GM19452 (cell line): ENCODE measurements at regions not wholly inside any gene's neighbourhood (a gene's known extent, or its start where the extent isn't known, plus 50 kb on each side); places are given as distances from the start of the nearest gene placed in this dataset.

Source experiments
- ATAC-seq: cut with Tn5 transposase; IDR thresholded peaks from one replicate; pipeline ENCODE4 v1.9.1; 2021; ENCODE audit not compliant: unreplicated experiment

DNA sequence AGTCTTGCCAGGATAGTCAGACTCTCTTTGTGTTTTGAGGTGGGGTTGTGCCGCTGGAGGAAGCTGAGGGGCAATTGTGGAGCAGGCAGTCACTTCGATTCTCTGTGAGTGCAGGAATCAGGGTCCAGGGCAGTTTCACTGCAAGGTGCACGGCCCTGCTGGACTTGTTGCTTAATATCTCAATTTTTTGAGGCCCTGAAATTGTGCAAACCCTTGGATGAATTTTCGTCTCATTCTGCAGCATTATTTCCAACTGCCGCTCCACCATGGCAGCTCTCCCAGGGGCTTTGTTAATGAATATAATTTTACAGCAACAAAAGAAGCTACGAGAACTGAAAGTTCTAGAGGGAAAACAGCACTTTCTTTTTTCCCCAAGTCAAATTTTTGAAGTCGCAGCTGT lies 531.9 kb downstream of the QKI start:
- ATAC-seq, result no peak

DNA sequence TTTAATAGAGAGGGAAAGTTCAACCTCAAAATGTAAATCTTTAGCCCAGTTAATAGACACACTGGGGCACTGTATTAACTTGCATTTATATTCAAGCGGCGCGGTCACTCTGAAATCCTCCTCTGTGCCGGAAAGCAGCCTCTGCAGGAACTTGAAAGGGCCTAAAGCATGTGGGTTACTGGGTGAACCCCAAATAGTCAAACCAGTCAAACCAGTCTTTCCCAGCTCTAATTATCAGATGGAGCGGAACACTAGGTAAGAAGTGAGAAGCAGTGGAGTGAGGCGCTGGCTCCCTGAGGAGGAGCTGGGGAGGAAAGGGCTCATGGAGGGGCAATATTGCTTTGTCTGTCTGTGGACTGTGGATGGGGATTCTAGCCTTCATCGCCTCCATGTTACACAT lies 531.3 kb downstream of the QKI start:
- no peak for ATAC-seq

DNA sequence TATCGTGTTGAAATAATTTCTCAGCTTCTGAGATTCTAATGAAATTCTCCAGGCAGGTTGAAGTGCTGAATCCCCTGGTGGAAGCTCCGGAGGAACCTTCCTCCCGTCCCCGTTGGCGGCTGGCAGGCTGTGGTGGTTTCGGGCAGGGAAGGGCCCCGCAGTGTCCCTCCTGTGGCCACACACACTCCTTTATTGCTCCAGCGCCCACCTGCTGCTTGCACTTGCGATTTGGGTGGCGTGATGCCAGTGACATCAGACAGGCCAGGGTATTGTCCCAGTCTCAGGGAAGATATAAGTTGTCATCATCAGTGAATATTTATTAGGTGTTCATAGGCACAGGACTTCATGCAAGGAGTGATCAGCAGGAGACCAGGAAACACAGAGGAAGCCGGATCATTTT lies 530.4 kb downstream of the QKI start:
- no peak for ATAC-seq

DNA sequence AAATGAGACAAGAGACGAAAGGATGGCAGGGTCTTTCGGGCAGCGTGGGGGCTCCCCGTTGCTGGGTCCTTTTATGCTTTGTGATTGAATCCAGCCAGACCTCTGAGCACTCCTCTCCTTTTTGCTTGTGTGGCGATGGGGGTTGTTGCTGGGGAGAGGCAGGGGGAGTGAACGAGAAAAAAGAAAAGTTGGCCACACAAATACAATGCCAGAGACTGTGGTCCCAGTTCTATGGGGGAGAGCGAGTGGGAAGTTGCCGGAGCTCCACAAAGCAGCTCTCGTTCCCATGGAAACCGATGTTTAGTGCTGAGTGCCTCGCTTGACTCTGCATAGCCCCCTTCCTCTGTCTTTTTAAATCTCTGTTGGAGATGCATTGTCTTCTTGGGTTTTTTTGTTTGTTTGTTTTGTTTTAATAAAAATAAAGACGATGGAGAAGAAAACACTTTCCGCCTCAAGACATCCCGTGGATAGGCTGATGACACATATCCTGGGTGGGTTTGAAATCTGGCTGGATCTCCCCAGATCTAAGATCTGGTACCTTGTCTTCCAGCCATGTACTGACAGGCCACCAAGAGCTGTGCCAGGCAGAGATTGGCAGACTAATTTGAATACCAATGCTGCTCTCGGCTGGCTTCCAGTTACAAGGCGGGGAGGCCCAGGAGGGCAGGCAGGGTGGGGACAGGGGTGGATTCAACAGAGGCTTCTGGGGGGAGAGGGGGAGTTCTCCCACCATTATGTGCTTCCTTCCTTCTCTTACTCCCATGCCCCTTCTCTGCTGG lies 529.3 kb downstream of the QKI start:
- ATAC-seq, result no peak

DNA sequence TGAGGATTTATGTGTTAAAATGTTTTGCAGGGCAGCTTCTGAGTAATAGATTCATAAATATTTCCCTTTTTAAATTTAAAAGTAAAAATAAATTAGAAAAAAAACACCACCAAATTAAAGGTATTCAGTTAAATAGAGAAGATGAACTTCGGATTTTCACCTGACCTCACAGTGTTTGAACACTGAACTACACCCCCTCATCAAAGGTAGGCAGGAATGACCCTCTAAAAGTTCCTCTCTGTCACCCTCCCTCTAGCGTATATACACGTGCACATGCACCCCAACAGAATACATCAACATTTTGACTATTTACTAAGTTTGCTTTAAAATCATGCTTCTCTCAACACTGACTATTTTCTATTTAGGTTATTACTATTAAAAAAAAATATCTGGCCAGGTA lies 528.3 kb downstream of the QKI start:
- ATAC-seq, result no peak

DNA sequence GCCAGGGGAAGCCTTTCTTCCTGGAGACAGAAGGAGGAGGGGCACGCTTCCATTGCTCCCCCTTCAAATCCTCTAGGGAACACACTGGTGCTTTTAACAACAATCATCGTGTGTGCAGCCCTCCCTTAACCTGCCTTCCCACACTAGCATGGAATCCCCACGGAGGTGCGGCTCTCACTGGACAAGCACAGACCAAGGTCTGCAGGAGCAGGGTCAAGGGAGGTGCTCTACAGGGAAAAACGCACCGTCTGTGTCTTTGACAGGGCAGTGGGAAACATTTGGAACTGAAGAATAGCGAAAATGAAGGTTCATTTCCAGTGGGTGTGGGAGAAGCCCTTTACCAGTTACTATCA lies 527.1 kb downstream of the QKI start:
- ATAC-seq, result no peak

DNA sequence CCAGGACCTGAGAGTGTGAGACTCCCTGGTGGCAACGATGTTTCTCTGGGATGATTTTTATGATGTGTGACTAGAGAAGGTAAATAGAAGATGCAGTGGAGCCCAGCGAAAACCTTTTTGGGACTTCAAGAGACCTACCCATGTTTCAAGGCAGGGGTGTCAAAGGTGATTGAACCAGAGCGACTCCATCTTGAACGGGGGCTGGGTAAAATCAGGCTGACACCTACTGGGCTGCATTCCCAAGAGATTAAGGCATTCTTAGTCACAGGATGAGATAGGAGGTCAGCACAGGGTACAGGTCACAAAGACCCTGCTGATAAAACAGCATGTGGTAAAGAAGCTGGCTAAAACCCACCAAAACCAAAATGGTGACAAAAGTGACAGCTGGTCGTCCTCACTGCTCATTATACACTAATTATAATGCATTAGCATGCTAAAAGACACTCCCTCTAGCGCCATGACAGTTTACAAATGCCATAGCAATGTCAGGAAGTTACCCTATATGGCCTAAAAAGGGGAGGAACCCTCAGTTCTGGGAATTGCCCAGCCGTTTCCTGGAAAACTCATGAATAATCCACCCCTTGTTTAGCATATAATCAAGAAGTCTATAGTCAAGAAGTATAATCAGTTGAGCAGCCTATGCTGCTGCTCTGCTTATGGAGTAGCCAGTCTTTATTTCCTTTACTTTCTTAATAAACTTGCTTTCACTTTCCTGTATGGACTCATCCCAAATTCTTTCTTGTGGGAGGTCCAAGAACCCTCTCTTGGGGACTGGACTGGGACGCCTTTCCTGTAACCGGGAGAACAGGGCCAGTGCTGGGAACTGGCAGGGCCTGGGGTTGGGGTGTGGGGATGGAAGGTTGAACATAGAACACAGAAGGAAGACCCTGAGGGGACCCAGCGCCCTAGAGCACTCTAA lies 526.4 kb downstream of the QKI start:
- ATAC-seq, result no peak

DNA sequence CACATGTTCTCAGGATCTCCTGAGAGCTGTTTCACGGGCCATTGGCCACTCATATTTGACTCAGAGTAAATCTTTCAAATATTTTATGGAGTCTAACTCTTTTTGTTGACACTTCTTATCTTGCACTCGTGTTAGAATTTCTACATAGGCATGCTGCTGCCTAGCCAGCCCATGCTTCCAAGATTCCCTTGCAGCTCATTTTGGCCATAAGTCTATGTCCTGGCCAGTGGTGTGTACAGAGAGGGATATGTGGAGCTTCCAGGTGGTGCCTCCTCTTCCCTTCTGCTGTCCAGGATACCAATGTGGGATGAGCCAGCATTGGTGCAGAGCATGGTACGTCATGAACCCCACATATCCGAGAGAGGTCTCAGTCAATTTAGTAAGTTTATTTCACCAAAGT lies 522.6 kb downstream of the QKI start:
- no peak for ATAC-seq

DNA sequence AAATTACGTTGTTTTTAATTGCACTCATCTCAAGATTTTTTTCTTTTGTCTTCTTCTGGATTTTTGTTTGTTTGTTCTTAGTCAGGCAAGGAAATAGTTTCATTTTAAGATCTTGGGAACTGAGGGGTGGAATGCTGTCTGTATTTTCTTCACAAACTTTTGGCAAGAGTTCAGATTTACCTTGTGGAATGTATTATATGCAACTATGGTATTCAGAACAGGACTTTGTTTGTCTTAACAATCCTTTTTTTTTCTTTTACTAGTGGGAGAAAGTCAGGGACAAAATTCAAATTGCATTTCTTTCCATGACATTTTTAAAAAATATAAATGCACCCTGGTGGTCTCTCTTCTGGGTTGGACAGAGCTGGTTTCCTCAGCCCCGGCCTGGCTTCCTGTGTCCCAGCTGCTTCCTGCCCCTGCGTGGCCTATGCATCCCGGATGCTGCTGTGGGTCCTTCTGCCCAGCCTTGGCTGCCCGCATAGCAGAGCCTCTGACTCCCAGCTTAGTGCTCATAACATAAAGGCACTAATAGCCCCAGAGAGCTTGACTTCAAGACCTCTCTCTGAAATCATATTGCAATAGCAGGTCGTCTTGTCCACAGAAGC lies 520.7 kb downstream of the QKI start:
- ATAC-seq, result no peak

DNA sequence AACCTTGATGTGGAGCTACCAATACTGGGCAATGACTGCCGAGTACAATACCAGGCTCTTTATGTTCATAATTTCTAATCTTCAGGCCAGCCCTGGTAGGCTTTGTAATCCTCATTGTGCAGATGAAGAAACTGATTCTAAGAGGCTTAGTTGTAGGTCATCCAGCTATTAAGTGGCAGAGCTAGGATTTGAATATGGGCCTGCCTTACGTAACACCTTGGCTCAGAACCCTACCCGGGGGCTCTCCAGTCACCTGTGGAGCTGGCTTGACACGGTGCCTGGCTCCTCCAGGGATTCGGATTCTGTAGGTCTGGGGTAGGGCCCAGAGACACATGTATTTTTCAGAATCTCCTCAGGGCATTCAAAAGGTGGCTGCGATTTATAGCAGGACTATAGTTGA lies 515.5 kb downstream of the QKI start:
- no peak for ATAC-seq

DNA sequence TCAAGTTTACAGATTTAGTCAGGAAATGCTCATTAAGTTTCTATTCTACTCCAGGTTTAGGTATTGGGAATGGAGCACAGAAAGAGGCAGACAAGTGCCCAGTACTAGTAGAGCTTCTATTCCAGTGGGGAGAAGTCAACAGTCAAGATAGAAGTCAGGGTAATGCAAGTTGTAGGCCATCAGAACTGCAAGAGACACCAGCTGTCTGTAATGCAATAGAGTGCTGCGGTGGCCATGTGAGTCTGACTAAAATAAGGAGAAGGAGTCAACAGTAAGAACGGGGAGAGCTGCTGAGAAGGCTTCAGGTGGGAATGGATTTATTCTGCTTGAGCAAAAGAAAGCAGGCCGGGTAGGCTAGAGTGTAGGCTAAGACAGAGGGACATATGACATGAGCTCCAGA lies 515.0 kb downstream of the QKI start:
- ATAC-seq, result no peak

DNA sequence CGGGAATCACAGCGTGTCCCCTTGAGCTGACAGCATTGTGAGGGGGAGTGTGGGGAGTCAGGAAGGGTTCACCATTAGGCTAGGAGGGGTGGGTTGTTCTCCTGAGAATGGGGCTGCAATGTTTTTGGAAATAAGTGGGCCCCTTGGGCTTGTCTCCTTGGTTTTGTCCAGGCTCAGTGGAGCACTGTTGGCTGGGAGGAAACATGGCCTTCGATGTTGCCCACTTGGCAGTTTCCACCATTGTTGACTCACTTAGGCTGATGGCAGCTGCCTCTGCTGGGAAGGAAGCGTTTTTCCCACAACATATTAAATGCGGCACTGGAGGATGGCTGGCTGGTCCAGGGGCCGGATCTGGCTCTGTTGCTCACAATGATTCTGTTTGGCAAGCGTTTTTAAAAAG lies 512.1 kb downstream of the QKI start:
- no peak for ATAC-seq

DNA sequence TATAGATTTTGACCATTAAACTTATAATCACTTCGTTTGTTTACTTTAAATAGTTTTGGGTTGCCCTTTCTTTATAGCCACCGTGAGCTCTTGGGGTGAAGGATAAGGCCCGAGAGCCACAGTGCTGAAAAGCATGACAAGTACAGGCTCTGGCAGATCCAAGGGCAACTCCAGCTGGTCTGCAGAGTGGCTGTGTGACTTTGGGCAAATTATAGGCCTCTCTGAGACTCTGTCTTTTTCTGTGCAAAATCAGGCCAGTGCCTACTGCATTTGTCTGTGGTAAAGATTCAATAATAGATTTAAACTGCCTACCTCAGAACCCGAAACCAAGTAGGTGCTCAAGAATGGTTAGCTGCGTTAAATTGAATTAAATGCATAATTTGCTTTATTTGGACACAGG lies 511.3 kb downstream of the QKI start:
- ATAC-seq, result no peak

DNA sequence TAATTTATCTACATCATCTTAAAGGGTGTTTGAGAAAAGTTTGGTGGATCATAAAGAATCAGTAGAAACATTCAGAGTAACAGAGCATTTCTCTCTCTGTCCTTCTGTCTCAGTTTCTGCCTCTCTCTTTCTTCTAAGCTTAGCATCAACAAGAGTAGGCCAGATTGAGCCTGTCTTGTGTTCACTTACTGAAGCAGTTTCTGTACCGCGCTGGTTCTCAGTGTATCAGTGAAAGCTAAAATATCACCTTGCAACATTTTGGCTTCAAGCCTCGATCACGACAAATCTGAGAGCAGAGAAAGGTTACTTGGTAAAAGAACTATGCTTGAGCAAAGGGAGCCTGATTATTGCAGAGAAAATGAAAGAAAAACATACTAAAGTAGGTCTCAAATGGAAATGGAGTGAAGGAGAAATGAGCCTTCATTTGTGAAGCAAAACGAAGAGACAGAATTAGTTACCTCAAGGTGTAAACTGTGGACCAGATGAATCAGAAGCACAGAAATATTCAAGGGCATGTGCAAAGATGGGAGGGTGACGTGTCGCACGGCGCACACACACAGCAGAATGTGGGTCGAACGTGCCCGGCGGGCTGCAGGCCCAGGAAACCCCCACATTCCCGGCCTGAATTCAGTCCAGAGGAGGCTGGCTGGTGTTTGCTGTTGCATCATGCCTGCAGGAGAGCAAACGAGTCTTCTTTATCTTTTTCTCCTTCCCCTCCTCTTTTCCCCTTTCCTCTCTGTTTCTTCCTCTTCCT lies 509.3 kb downstream of the QKI start:
- ATAC-seq, result no peak

DNA sequence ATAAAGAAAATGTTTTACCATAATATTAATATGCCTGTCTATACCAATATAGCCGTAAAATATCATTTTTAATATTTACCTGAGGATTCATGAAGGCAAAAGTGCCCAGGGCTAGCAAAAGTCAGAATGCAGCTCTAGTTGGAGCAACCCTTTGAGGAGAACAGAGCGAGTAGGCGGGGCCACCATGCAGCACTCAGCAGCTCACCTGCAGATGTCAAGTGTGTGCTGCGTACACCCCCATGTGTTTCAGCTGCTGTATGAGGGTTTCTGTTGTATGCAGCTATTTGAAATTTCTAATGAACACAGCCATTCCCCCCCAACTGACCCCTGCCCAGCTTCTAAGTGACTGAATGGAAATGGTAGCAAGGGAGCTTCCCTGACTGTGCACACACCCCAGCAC lies 508.0 kb downstream of the QKI start:
- no peak for ATAC-seq

DNA sequence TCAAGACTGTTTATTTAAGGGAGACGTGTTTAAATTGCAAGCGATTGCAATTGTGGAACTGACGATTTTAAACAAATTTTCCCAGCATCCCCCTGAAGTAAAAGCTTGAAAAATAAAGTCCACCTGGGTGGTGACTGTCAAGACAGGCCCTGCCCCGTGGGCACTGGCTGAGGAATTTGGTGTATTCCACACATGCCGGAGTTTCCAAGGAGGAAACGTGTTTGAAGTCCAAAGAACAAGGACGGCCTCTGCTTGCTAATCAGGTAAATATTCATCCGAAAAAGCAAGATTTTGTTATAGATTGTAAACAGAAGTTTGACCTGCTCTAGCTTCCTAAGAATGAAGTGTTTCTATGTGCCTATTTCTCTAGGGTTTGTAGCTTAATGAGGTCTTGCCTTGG lies 505.1 kb downstream of the QKI start:
- ATAC-seq, result no peak

DNA sequence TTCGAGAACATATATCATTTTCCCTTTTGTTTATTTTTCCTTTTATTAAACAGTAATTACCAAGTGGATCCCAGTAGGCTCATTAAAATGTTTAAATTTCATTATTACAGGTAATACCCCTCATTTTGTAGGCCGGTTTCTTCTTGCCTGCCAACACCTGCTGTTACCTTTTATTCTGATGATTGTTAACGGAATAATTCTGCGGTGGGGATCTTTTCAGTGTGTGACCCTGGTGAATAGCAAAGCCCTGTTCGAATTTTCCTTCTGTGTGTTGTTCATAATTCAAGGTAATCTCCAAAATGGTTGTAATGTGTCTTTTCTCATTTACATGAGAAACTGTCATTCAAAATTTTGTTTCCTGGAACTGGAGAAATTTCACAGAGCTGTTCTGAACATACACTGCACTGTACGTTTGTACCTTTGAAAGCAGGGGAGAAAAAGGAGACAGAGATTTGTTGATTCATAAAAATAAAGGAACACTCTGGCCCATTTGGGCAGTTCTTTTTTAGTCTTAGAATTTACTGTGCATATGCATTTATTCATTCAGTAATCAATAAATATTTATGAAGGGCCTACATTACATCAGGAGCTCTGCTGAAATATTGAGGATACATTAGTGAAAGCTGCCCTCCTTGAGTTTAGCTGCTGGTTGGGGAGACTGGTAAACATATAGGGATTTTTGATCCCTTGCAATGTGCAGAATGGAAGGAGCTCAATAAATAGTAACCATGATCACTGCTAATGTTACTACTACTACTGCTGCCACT lies 502.0 kb downstream of the QKI start:
- no peak for ATAC-seq

DNA sequence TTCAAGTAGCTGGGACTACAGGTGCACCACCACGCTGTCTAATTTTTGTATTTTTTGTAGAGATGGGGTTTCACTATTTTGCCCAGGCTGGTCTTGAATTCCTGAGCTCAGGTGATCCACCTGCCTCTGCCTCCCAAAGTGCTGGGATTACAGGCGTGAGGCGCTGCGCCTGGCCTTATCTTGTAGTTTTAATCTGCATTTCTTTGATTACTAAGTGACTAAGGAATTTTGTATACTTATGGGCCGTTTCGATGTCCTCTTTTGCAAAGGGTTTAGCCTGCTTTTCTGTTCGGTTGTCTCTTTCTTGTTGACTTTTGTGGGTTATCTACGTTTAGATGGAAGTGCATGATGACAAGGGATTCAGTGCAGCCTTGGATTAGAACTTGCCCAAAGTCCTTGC lies 500.6 kb downstream of the QKI start:
- ATAC-seq, result no peak

DNA sequence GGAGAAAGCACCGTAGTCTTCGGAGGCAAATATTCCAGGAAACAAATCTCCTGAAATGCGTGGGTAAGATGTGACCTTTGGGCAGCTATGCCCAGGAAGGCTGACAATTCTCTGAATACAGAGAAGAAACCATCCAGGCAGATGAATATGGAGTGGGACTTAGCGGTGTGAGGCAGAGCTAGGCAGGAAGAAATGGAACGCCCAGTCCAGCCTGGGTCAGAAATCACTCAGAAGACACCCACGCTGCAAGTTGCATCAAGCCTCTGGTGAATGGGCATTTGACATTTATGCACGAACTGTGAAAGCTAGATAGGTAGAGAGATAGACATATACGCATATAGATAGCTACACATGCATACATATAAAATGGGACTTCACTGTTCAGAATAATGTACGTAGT lies 498.5 kb downstream of the QKI start:
- no peak for ATAC-seq

DNA sequence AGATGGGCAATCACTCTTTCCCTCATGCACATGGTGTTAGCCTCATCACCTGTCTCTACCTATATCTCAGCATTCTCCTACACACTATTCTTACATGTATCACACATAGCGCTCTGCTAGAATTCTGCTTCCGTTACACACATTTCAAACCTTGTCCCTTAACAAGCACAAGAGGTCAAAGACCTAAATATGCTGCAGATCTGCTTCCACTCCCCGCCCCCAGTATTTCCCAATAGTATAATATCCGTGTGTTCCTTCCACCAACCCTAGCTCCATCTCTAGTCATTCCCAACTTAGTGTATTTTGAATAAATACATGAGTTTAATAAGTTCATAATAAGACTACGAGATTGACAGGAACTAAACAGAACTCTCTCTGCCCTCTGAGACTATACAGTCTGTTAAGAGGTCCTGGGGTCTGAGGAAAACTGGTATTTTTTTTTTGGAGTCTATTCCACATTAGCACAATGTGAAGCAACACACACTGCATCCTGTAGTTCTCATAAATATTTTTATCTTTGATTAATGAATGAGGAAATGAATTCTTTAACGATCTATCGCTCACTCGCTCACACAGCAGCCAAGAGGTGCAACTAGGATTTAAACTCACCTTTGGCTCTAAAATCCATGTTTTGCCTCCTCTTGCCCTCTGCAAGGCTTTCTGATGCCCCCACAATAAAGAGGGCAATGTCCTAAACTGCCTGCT lies 491.6 kb downstream of the QKI start:
- ATAC-seq, result no peak
